GM04504 (cell line): ENCODE measurements at regions not wholly inside any gene's neighbourhood (a gene's known extent, or its start where the extent isn't known, plus 50 kb on each side); places are given as distances from the start of the nearest gene placed in this dataset.
"Not testable (repeated sequence)": the region's sequence is repeated elsewhere in the genome, so short reads cannot be mapped to it uniquely, and the experiment has no call there.

Experiments used
- DNase-seq: peaks from one replicate; pipeline ENCODE4 v3.0.0-alpha.2; 2012; ENCODE audit warnings: low read depth

GRCh38 chr13:37216331-37216730 lies 110.9 kb upstream of the CSNK1A1L start:
- no peak for DNase-seq

DNA sequence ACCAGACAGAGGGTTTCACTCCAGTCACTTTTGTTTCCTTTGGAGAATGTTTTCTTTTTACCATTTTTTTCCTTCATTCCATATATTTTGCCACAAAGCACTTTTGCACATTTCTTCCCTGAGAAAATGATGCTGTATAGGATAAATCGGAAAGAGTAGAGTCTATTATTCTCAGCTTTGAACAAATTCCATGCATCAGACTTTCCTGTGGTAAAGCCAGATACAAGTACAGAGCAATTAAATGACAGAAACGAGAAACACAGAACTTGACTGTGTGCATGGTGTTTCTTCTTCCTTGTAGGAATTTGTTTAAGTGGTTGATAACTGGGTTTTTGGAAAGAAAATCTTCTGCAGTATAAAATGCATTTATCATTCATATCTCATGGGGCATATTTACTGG lies 107.4 kb upstream of the CSNK1A1L start:
- DNase-seq: no peak

DNA sequence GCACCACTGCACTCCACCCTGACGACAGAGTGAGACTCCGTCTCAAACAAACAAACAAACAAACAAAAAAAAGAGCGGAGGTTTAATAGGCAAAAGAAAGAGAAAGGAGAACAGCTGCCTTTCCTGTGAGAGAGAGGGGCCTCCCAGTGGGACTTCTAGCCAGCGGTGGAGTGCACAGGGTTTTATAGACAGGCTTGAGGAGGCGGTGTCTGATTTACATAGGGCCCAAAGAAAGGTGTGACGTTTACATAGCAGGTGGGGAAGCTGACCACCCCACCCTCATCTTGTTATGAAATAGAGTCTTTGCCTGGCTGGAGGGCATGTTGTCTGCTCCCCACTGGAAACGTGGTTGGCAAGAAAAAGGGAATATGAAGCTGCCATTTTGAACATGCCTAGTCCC lies 106.0 kb upstream of the CSNK1A1L start:
- DNase-seq: no peak

GRCh38 chr13:37209621-37210580 lies 104.4 kb upstream of the CSNK1A1L start:
- DNase-seq: no peak

DNA sequence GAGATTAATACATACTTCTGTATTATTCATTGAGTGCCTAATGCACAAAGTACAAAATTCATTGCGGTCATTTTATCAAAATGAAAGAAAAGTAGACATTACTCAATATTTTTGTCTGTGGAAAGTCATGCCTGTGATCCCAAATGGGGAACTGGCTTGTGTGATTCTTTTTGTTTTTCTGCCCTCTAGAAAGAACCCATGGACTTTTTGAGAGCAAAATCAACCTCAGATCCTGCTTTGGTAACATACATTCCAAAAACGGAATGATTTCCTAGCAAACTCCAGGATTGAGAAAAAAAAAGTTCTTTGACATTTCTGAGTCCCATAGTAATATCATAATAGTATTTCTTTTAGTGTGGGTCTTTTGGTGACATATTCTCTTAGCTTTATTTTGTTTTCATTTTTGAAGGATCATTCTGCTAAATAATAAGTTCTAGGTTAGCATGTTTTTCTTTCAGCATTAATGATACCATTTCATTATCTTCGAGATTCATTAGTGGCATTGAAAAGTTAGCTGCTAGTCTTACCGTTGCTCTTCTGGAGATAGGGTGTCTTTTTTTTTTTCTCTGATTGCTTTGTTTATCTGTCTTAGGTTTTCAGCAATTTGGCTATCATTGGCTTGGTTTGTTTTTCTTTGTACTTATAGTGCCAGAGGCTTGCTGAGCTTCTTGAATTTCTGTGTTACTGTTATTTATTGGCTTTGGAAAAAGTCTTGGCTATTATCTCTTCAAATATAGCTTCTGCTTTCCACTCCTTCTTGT lies 102.4 kb upstream of the CSNK1A1L start:
- DNase-seq: no peak

GRCh38 chr13:37202264-37202663 lies 96.8 kb upstream of the CSNK1A1L start:
- DNase-seq: no peak

GRCh38 chr13:37201081-37201480 lies 95.6 kb upstream of the CSNK1A1L start:
- DNase-seq: no peak

DNA sequence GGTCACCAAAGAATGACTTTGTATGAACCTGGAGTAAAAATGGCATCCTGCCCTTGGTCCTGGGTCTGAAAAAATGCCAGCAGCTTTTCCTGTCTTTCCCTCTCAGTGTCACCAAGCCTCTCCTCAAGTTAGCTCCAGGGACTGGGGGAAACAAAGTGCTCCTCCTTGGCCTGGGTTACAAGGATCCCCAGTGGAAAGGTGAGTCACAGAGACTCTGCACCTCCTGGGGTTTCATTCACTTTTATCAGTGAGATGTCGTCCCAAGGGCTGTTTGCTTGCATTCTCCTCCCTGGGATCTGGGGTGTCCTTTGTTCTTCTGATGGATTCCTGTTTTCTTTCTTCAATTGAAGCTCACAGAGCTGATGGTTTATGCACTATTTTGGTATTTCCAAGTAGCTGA lies 93.2 kb upstream of the CSNK1A1L start:
- DNase-seq: no peak

- DNase-seq: no peak
These were observed 90.2 kb upstream of the CSNK1A1L start for GRCh38 chr13:37195621-37196020.

DNA sequence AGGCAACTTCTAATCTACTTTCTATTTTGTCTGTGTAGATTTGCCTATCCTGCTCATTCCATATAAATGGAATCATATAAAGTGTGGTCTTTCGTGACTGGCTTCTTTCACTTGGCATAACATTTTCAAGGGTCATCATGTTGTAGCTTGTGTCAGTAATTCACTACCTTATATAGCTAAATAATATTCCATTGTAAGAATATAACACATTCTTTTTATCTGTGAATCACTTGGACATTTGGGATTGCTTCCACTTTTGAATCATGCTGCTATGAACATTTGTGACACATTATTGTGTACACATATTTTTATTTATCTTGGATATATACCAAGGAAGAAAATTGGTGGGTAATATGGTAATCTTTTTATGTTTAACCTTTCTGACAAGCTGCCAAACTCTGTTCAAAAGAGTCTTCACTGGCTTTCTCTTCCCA lies 89.0 kb upstream of the CSNK1A1L start:
- peak; percentile 58 for DNase-seq

GRCh38 chr13:37192956-37193355 lies 87.5 kb upstream of the CSNK1A1L start:
- DNase-seq: no peak

DNA sequence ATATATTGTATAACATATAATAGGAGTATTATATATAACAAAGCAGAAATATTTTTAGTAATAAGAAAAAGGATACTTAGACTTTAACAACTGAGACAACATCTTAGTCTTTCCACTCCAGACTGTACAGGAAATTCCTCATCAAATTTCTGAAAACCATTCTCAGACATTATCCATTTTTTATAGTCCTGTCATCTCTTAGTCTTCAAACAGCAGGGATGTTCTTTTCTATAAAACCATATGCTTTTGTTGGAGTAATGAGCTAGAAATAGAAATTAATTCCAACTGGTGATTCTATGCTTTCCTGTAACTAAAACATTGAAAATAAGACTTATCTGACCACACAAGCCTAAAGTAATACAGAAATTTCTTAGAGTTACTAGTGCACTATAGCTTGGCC lies 82.2 kb upstream of the CSNK1A1L start:
- no peak for DNase-seq

DNA sequence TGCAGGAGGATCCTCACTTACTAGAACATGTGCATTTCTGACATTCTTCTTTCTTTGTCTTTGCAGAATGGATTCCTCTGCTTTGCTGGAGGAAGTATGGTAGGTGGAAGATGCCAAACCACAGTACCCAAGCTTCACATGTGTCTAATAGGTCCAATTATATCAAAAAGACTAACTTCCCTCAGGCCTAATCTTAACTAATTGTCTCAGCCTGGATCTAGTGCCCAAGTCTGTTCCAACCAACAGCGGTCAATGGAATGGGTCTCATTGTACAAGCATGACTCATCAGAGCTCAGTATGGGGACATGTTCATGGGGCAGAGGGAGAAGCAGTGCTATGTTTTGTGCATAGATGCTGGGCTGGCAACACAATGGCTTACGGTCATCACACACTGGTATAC lies 81.6 kb upstream of the CSNK1A1L start:
- no peak for DNase-seq

- no peak for DNase-seq
These were observed 76.2 kb upstream of the CSNK1A1L start for GRCh38 chr13:37181620-37182019.

- no peak for DNase-seq
These were observed 74.2 kb upstream of the CSNK1A1L start for GRCh38 chr13:37179645-37180044.

DNA sequence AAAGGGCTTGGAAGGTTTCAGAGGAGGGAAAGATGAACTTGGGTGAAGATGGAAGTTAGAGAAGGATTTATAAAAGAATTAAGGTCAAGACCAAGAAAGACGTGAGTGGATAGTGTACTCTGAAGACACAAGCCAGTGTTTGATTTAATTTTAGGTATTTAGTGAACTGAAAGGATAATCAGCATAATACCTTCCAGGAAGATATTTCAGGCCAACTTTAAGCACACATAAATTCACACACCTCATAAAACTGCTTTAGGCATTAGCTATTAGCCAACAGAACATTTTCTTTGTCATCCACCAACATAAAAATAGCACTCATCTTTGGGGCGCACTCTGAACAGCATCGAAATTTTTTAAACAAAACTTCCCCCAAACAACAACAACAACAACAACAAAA lies 71.7 kb upstream of the CSNK1A1L start:
- DNase-seq: no peak

GRCh38 chr13:37175996-37176395 lies 70.5 kb upstream of the CSNK1A1L start:
- DNase-seq: peak; percentile 88

DNA sequence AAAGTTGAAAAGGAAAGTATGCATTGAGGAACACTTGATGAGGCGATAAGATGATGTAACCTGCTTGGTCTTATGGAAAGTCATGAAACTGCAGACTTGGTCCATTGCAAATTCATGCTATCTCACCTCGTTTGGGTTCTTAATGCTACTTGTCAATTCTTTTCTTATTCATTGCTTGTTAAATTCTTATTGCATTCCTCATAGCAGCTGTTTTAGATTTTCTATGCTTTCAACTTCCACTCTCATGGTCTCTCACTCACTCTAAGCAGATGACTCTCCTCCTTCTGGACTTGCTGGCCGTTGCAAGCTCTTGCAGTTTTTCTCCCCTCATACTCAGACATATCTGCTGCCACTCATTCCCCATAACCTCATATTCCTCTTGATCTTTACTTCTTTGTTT lies 67.8 kb upstream of the CSNK1A1L start:
- peak; percentile 75 for DNase-seq

- DNase-seq: not testable (repeated sequence)
These were observed 66.8 kb upstream of the CSNK1A1L start for GRCh38 chr13:37172226-37172625.

- no peak for DNase-seq
These were observed 63.5 kb upstream of the CSNK1A1L start for GRCh38 chr13:37168926-37169325.

GRCh38 chr13:37168151-37168550 lies 62.7 kb upstream of the CSNK1A1L start:
- no peak for DNase-seq

GRCh38 chr13:37164635-37165034 lies 59.2 kb upstream of the CSNK1A1L start:
- no peak for DNase-seq

DNA sequence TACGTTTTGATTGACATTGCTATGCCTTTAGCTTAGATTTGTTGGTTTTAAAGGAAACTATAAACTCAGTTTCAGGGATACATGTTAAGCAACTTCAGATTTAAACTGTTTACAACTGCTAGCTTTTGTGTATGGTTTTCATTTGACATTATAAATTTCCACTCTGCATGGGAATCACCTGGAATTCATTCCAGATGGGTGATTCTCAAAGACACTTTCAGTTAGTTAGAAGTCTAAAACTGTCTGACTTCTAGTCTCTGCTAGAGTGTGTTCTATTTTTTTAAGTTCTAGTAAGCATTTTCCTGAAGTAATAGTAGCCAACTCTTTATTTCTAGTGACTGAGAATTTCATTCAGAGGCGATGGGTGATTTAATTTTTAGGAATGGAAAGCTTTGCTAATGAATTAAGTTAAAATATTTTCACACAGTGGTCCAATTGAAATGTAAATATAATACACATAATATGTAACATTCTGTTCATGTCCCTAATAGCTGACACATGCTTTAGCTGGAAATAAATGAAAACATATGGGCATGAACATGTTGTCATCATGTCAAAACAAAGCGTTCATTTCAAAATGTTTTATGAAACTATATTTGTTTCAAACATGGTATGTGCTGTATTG lies 58.3 kb upstream of the CSNK1A1L start:
- DNase-seq: no peak
